Mucosa of rectum (tissue), 2 donors: ENCODE measurements at regions not wholly inside any gene's neighbourhood (a gene's known extent, or its start where the extent isn't known, plus 50 kb on each side); places are given as distances from the start of the nearest gene placed in this dataset.
"Not testable (repeated sequence)": the region's sequence is repeated elsewhere in the genome, so short reads cannot be mapped to it uniquely, and the experiment has no call there.

Experiments
- H3K27ac ChIP-seq, 2 donors: one replicate each; pipeline ENCODE4 v1.7.0; 2013; ENCODE audit warnings: inconsistent platforms in 2 of 2, low read depth in 2 of 2, low read length in 2 of 2
- H3K27me3 ChIP-seq, 2 donors: one replicate each; pipeline ENCODE4 v1.7.0; 2013; ENCODE audit warnings: low read length in 2 of 2; ENCODE audit not compliant: control insufficient read depth in 2 of 2, insufficient read depth in 2 of 2
- H3K36me3 ChIP-seq, 2 donors: one replicate each; pipeline ENCODE4 v1.7.0; 2013; ENCODE audit warnings: low read length in 2 of 2; ENCODE audit not compliant: control insufficient read depth in 2 of 2, insufficient read depth in 2 of 2
- H3K4me1 ChIP-seq, 2 donors: one replicate each; pipeline ENCODE4 v1.7.0; 2013; ENCODE audit warnings: low read length in 2 of 2, mild to moderate bottlenecking in 1 of 2; ENCODE audit not compliant: control insufficient read depth in 2 of 2, insufficient read depth in 2 of 2
- H3K4me3 ChIP-seq, 2 donors: one replicate each; pipeline ENCODE4 v1.7.0; 2013; ENCODE audit warnings: low read length in 2 of 2
- H3K9ac ChIP-seq, 2 donors: one replicate each; pipeline ENCODE4 v1.7.0; 2013; ENCODE audit warnings: low read length in 2 of 2, low read depth in 1 of 2, mild to moderate bottlenecking in 1 of 2
- H3K9me3 ChIP-seq, 2 donors: one replicate each; pipeline ENCODE4 v1.7.0; 2013; ENCODE audit warnings: low read length in 2 of 2; ENCODE audit not compliant: control insufficient read depth in 2 of 2
- donor health status: healthy.
- donor health status: Normal muscosa, but diverticular disease.

DNA sequence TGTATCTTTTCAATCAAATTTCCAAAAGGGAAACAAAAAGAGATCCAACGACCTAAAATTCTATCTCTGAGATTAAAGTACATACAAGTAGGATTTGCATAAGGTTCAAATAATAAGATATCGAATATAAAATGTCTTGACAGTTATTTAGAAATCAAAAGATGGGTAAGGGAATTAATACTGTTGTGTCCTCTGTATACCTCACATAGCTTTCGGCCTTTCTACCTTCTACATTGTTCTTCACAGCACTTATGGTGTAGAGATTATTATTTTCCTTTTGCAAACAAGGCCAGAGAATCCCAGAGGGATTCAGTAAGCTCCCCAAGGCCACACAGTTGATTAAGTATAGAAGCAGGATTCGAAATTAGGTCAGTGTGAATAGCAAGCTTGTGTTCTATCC lies 403.6 kb downstream of the SPRY2 start:
- Histone ChIP-seq H3K27me3 (no peaks in the 10 kb centered on the region), H3K9ac (no peak overlapping the region), H3K4me1 (no peaks in the 10 kb centered on the region), H3K27ac (no peak overlapping the region), H3K9me3 (no peaks in the 10 kb centered on the region), H3K4me3 (no peak overlapping the region), H3K36me3 (no peaks in the 10 kb centered on the region)

DNA sequence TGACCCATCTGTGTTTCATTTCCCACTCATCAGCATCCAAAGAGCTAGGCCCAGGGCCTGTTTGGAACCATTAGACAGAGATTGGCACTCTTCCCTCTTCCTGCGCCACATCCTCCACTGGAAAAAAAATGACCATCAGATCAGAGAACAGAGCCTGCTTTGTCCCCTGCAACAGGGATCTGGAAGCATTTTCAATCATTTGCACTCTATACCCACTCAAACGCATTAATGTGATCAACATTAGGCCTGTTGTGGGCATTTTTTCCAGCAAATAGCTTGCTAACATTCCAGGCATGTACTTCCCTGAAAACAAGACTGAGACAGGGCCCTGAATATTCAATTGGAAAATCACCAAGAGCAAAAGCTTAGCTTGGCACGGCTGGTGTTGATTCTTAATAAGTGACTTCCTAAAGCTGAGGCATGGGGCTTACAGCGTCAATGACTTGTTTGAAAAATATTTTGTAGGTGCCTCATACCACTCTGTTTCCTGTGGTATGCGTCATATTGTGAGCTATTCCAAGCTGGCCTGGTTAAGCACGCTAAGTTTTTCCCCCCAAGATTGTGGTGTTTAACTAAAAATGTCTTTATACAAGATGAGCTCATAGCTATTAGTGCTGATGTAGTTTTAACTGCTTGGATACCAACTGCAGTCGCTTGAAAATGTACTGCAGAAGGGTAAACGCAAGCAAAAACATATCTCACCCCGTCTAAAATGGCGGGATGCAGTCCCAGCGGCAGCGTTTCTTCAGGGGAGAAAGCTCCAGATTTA lies 404.4 kb downstream of the SPRY2 start:
- no peak overlapping the region for H3K4me3 ChIP-seq
- no peak overlapping the region for H3K27ac ChIP-seq
- H3K36me3 ChIP-seq, result no peaks in the 10 kb centered on the region
- no peaks in the 10 kb centered on the region for H3K9me3 ChIP-seq
- no peaks in the 10 kb centered on the region for H3K27me3 ChIP-seq
- H3K9ac ChIP-seq, result no peak overlapping the region
- no peaks in the 10 kb centered on the region for H3K4me1 ChIP-seq

DNA sequence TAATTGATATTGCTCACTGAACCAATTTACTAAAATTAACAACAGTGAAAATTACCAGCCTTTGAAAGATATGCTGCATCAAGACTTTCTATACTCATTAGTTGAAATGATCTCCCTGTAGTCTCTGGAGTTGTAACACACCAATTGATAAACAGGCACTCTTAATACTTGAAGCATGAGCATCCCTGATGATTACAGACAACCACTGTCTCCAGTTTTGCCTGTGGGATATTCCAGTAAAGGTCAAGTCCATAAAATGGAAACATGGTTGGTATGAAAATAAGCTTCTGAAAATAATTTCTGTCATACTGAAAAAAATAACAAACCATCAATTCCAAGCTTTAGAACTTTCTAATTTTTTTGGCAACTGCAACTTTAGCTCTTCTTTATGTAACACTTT lies 405.8 kb downstream of the SPRY2 start:
- Histone ChIP-seq H3K4me3 (no peak overlapping the region), H3K9ac (no peak overlapping the region), H3K27ac (no peak overlapping the region), H3K4me1 (no peaks in the 10 kb centered on the region), H3K36me3 (no peaks in the 10 kb centered on the region), H3K27me3 (no peaks in the 10 kb centered on the region), H3K9me3 (no peaks in the 10 kb centered on the region)

DNA sequence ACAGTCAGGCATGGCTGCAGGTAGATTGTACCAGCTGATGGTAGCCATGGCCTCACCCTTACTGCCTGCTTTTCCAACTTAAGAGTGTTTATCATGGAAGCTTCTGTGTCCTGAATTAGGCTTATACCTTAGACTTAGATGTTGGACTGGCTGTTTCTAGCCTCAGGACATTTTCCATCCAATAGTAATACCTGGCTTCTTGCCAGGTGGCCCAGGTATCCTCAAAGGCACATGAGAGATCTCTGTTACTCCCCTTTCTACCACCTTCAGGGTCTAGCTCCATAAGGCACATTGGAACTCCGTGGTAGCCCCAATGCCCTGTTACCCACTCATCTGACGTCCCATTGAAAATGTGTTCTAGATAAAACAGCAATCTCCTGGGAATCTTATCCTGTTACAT lies 407.5 kb downstream of the SPRY2 start:
- Histone ChIP-seq H3K9me3 (no peaks in the 10 kb centered on the region), H3K4me1 (no peaks in the 10 kb centered on the region), H3K36me3 (no peaks in the 10 kb centered on the region), H3K4me3 (no peak overlapping the region), H3K27me3 (no peaks in the 10 kb centered on the region), H3K9ac (no peak overlapping the region), H3K27ac (no peak overlapping the region)

DNA sequence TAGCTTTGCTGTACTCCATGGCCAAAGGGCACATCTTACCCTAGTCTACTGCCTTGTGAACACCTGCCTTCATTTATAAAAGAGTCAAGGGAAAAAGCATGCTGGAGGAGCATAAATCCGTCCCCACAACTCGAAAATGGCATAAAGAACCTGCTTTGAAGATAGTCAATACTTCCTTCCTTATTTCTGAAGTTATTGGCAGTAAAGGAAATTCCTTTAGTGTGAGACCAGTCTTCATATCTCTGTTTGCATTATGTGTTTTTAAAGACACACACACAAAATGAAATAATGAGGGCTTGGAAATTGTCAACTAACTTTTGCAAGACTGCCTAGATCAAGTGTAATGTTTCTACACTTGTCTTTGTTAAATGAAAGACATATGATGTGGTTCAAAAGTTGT lies 408.4 kb downstream of the SPRY2 start:
- Histone ChIP-seq H3K27me3 (no peaks in the 10 kb centered on the region), H3K36me3 (no peaks in the 10 kb centered on the region), H3K27ac (no peak overlapping the region), H3K4me1 (no peaks in the 10 kb centered on the region), H3K4me3 (no peak overlapping the region), H3K9me3 (no peaks in the 10 kb centered on the region), H3K9ac (no peak overlapping the region)

DNA sequence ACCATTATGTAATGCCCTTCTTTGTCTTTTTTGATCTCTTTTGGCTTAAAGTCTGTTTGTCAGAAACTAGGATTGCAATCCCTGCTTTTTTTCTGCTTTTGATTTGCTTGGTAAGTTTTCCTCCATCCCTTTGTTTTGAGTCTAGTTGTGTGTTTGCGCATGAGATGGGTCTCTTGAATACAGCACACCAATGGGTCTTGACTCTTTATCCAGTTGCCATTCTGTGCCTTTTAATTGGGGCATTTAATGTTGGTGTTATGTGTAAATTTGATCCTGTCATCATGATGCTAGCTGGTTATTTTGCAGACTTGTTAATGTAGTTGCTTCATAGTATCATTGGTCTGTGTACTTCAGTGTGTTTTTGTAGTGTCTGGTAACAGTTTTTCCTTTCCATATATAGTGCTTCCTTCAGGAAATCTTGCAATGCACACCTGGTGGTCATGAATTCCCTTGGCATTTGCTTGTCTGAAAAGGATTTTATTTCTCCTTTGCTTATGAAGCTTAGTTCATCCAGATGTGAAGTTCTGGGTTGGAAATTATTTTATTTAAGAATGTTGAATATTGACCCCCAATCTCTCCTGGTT lies 416.9 kb downstream of the SPRY2 start:
- not testable (repeated sequence) for H3K4me3 ChIP-seq, H3K36me3 ChIP-seq, H3K4me1 ChIP-seq, H3K27ac ChIP-seq, H3K27me3 ChIP-seq, H3K9me3 ChIP-seq, H3K9ac ChIP-seq

DNA sequence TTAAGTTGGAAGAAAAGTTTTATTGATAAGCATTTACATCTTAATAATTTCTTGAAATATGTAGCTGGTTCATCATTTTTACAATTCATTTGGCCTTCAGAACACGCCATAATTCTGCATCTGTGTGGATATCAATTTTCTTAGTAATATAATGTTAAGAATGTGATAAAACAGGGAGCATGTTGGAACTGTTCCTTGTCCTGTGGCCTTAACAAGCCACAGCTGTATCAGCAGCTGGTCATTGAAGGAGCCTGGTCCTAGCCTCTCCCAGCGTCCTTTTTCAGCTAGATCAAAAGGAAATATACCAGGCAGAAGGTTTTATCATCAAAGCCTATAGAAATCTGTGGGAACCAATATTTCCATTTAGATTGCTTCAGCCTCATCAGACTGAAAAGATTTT lies 421.8 kb downstream of the SPRY2 start:
- H3K4me3 ChIP-seq, result no peak overlapping the region
- no peak overlapping the region for H3K27ac ChIP-seq
- no peaks in the 10 kb centered on the region for H3K27me3 ChIP-seq

DNA sequence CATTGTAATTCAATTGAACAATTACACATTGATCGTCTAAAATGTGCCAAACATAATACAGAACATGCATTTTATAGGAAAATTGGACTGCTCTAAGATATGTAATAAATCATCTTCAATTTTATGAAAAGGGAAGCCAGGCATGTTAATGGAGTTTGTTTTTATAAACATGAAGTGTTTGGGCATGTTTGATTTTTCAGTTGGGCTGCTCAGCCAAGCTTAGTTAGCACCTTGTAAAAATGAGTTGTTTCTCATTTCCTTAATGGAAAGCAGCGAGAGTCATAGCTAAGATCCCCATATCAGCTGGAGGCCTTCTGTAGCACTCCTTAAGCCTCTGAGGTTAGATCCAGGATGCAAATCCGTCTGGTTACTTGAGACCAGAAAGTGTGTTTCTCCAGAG lies 422.3 kb downstream of the SPRY2 start:
- Histone ChIP-seq H3K27ac (no peak overlapping the region), H3K9me3 (no peaks in the 10 kb centered on the region), H3K36me3 (no peaks in the 10 kb centered on the region), H3K4me1 (no peaks in the 10 kb centered on the region), H3K9ac (no peak overlapping the region), H3K27me3 (no peaks in the 10 kb centered on the region), H3K4me3 (no peak overlapping the region)

More for the DNA sequence above, 421.8 kb downstream of the SPRY2 start:
- H3K36me3 ChIP-seq, result no peaks in the 10 kb centered on the region
- peaks cover 0 to 2% of the 10 kb centered on the region in 2 donors for H3K9me3 ChIP-seq
- no peaks in the 10 kb centered on the region for H3K4me1 ChIP-seq
- H3K9ac ChIP-seq, result no peak overlapping the region

DNA sequence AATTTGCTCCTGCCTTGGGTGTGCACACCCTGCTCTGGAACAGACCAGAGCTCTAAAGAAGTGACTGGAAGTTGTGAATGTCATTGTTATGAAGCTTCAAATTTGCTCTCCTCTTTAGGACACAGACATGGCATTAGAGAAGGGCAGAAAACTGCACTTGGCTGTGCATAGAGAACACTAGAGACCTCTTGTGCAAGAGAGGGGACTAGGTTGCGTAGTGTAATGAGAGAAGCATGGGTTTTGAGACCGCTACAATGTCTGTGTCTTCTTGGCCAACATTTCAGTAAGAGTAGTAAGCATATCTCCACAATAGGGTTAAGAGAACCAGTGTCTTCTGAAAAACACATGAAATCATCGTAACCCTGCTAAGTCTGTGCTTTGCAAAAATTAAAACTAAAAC lies 423.3 kb downstream of the SPRY2 start:
- Histone ChIP-seq H3K9me3 (no peaks in the 10 kb centered on the region), H3K4me3 (no peak overlapping the region), H3K9ac (no peak overlapping the region), H3K36me3 (no peaks in the 10 kb centered on the region), H3K4me1 (no peaks in the 10 kb centered on the region), H3K27me3 (no peaks in the 10 kb centered on the region), H3K27ac (no peak overlapping the region)

DNA sequence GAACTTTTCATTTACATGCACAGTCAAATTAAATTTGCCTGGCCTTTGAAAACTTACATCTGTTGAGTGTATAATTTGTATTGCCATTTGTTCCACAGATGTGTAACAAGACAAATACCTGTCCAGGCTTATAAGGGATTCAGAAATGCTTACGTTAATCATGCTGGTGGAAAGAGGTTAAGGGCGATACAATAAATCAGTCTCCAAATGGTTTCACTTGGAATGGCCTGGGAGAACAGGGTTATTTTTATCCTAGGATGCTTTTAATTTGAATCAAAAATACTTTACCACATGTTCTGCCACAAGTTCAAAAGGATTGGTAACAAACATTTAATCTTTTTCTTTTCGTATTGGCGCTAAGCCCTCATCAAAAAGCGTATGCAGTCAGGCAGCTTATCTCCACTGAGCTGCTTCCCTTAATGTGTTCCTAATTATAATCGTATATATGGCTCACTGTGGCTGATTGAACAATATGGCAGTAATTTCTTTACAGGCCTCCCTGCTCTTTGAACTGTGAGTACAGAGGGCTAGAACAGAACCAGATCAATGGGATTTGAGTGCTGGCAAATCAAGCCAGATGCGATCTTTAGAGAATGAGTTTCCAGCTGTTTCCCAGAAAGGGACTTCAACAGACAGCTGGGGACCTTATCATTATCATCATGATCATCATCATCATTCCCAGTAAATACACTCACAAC lies 425.7 kb downstream of the SPRY2 start:
- Histone ChIP-seq H3K4me3 (no peak overlapping the region), H3K4me1 (no peaks in the 10 kb centered on the region), H3K9me3 (no peaks in the 10 kb centered on the region), H3K36me3 (no peaks in the 10 kb centered on the region), H3K27me3 (no peaks in the 10 kb centered on the region), H3K27ac (no peak overlapping the region), H3K9ac (no peak overlapping the region)
